ENCODE measurements at regions not wholly inside any gene's neighbourhood (a gene's known extent, or its start where the extent isn't known, plus 50 kb on each side); places are given as distances from the start of the nearest gene placed in this dataset.

DNA sequence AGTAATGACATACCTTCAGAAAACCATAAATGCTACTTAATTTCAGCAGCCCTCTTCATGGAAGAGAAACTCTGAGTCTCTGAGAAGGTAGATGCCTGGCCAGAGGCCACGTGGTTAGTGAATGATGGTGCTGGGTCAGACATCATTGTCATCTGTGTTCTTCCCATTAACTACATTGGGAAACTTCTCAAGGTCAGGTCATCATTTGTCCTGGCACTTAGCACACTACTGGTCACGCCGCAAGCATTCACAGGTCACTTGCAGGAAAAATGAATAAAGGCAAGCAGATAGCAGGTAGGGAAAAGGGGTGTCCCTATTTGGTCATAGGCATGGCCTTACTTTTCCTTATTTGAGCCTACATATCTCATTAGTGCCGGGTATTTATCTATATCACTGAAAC lies 220.1 kb upstream of the PROX1 start:
- TF ChIP-seq POLR2AphosphoS5 (IDR thresholded peaks at IDR 0.05): no peak
- TF ChIP-seq, protein P1, sequence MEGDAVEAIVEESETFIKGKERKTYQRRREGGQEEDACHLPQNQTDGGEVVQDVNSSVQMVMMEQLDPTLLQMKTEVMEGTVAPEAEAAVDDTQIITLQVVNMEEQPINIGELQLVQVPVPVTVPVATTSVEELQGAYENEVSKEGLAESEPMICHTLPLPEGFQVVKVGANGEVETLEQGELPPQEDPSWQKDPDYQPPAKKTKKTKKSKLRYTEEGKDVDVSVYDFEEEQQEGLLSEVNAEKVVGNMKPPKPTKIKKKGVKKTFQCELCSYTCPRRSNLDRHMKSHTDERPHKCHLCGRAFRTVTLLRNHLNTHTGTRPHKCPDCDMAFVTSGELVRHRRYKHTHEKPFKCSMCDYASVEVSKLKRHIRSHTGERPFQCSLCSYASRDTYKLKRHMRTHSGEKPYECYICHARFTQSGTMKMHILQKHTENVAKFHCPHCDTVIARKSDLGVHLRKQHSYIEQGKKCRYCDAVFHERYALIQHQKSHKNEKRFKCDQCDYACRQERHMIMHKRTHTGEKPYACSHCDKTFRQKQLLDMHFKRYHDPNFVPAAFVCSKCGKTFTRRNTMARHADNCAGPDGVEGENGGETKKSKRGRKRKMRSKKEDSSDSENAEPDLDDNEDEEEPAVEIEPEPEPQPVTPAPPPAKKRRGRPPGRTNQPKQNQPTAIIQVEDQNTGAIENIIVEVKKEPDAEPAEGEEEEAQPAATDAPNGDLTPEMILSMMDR (IDR thresholded peaks at IDR 0.05): no peak
